K562 (cell line): ENCODE measurements at regions not wholly inside any gene's neighbourhood (a gene's known extent, or its start where the extent isn't known, plus 50 kb on each side); places are given as distances from the start of the nearest gene placed in this dataset.

Experiments used
- DIDO1 ChIP-seq: fragments of 450-650 bp; IDR thresholded peaks from 2 replicates; pipeline ENCODE4 v1.6.1; 2016; ENCODE audit warnings: low read depth, missing biosample characterization, missing genetic modification characterization
- EWSR1 ChIP-seq: fragments of 450-650 bp; IDR thresholded peaks from 2 replicates; pipeline ENCODE4 v1.6.1; 2018; ENCODE audit warnings: borderline replicate concordance, mild to moderate bottlenecking, low read depth, moderate library complexity; ENCODE audit not compliant: partially characterized antibody
- HINFP ChIP-seq: fragments of 450-650 bp; conservative IDR thresholded peaks from 2 replicates; pipeline ENCODE4 v1.6.1; 2016; ENCODE audit warnings: missing genetic modification characterization, low read depth, mild to moderate bottlenecking, control low read depth, missing compliant biosample characterization
- MCM5 ChIP-seq: fragments of 450-650 bp; IDR thresholded peaks from 2 replicates; pipeline ENCODE4 v1.6.1; 2016; ENCODE audit warnings: low read depth
- NR1H2 ChIP-seq: sonication (generic); formaldehyde crosslinking; IDR thresholded peaks from 2 replicates; pipeline ENCODE4 v1.4.0; 2020; ENCODE audit warnings: mild to moderate bottlenecking, missing genetic modification reagents
- NUFIP1 ChIP-seq: fragments of 450-650 bp; IDR thresholded peaks from 2 replicates; pipeline ENCODE4 v1.6.1; 2018; ENCODE audit not compliant: partially characterized antibody
- RBBP5 ChIP-seq: fragments of 200-600 bp; sonication (generic); IDR thresholded peaks from 2 replicates; pipeline ENCODE4 v1.6.1; 2012; ENCODE audit warnings: borderline replicate concordance, mild to moderate bottlenecking, low read length, control low read depth, inconsistent platforms; ENCODE audit not compliant: insufficient read depth, poor library complexity, severe bottlenecking
- RBM17 ChIP-seq: fragments of 200-400 bp; formaldehyde crosslinking; IDR thresholded peaks from 2 replicates; pipeline ENCODE4 v1.6.1; 2017; ENCODE audit warnings: low read depth, mild to moderate bottlenecking, low read length, borderline replicate concordance
- ZBTB9 ChIP-seq: fragments of 450-650 bp; formaldehyde crosslinking; IDR thresholded peaks from 2 replicates; pipeline ENCODE4 v1.4.0; 2020; ENCODE audit warnings: mild to moderate bottlenecking, moderate library complexity
- ZNF311 ChIP-seq: fragments of 250-450 bp; sonication (Bioruptor Pico); IDR thresholded peaks from 2 replicates; pipeline ENCODE4 v1.4.0; 2020; ENCODE audit warnings: mild to moderate bottlenecking, moderate library complexity
- TF ChIP-seq, protein P1 (sequence below), 2 experiments: fragments of 450-650 bp in 1 of 2; sonication (generic) in 1 of 2; formaldehyde crosslinking in 1 of 2; IDR thresholded peaks; 2 replicates each; pipeline versions ENCODE4 v1.7.1 to v1.9.0; 2016 to 2022; ENCODE audit warnings: inconsistent platforms in 1 of 2, mild to moderate bottlenecking in 1 of 2, missing genetic modification reagents in 1 of 2
- TF ChIP-seq, protein P2 (sequence below): sonication (generic); formaldehyde crosslinking; IDR thresholded peaks from 2 replicates; pipeline ENCODE4 v1.4.0; 2020; ENCODE audit warnings: mild to moderate bottlenecking, missing genetic modification reagents

GRCh38 chr1:229753764-229754551, 127.9 kb downstream of the URB2 start (continued):
- TF ChIP-seq NUFIP1 = no peak
- no peak for TF ChIP-seq NR1H2
- TF ChIP-seq ZBTB9 (CRISPR knock-in tag) = no peak
- TF ChIP-seq ZNF311 = no peak
- TF ChIP-seq RBBP5 = no peak
- TF ChIP-seq RBM17 = no peak
- TF ChIP-seq MCM5 = no peak
- no peak for TF ChIP-seq DIDO1 (tag)
- TF ChIP-seq, protein P1, sequence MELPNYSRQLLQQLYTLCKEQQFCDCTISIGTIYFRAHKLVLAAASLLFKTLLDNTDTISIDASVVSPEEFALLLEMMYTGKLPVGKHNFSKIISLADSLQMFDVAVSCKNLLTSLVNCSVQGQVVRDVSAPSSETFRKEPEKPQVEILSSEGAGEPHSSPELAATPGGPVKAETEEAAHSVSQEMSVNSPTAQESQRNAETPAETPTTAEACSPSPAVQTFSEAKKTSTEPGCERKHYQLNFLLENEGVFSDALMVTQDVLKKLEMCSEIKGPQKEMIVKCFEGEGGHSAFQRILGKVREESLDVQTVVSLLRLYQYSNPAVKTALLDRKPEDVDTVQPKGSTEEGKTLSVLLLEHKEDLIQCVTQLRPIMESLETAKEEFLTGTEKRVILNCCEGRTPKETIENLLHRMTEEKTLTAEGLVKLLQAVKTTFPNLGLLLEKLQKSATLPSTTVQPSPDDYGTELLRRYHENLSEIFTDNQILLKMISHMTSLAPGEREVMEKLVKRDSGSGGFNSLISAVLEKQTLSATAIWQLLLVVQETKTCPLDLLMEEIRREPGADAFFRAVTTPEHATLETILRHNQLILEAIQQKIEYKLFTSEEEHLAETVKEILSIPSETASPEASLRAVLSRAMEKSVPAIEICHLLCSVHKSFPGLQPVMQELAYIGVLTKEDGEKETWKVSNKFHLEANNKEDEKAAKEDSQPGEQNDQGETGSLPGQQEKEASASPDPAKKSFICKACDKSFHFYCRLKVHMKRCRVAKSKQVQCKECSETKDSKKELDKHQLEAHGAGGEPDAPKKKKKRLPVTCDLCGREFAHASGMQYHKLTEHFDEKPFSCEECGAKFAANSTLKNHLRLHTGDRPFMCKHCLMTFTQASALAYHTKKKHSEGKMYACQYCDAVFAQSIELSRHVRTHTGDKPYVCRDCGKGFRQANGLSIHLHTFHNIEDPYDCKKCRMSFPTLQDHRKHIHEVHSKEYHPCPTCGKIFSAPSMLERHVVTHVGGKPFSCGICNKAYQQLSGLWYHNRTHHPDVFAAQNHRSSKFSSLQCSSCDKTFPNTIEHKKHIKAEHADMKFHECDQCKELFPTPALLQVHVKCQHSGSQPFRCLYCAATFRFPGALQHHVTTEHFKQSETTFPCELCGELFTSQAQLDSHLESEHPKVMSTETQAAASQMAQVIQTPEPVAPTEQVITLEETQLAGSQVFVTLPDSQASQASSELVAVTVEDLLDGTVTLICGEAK (IDR thresholded peaks at IDR 0.05) = no peak
- TF ChIP-seq, protein P1 (CRISPR knock-in tag; IDR thresholded peaks at IDR 0.05) = no peak
- no peak for TF ChIP-seq EWSR1
- TF ChIP-seq HINFP (tag) = no peak
- TF ChIP-seq, protein P2, sequence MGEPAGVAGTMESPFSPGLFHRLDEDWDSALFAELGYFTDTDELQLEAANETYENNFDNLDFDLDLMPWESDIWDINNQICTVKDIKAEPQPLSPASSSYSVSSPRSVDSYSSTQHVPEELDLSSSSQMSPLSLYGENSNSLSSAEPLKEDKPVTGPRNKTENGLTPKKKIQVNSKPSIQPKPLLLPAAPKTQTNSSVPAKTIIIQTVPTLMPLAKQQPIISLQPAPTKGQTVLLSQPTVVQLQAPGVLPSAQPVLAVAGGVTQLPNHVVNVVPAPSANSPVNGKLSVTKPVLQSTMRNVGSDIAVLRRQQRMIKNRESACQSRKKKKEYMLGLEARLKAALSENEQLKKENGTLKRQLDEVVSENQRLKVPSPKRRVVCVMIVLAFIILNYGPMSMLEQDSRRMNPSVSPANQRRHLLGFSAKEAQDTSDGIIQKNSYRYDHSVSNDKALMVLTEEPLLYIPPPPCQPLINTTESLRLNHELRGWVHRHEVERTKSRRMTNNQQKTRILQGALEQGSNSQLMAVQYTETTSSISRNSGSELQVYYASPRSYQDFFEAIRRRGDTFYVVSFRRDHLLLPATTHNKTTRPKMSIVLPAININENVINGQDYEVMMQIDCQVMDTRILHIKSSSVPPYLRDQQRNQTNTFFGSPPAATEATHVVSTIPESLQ (CRISPR knock-in tag) = no peak
